HG03469 (cell line): ENCODE measurements at regions not wholly inside any gene's neighbourhood (a gene's known extent, or its start where the extent isn't known, plus 50 kb on each side); places are given as distances from the start of the nearest gene placed in this dataset.
A peak's percentile ranks its signal among the peaks of the same experiment; 100 is the strongest.

Source experiments
- ATAC-seq: cut with Tn5 transposase; IDR thresholded peaks from one replicate; pipeline ENCODE4 v1.9.1; 2021; ENCODE audit warnings: mild to moderate bottlenecking, moderate library complexity, moderate number of reproducible peaks; ENCODE audit not compliant: unreplicated experiment

DNA sequence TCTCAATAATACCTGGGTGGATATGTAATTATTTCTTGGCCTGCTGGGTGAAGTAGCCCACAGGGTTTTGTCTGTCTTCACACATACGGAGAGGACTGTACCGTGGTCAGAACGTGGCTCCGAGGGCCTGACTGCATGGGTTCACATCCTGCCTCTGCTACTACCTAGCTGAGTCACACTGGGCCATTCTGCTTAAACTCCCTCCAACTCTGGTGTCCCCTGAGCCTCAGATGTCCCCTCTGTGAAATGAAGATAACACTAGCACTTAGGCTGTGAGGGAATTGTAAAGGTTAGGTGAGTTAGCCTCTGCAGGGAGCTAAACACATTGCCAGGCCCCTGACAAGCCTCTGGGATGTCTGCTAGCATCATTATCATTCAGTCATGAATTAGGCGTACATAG, 120.1 kb upstream of the NABP1 start:
- ATAC-seq = no peak

- no peak for ATAC-seq
These were observed 118.4 kb upstream of the NABP1 start for GRCh38 chr2:191559569-191559968.

- ATAC-seq = no peak
These were observed 117.4 kb upstream of the NABP1 start for GRCh38 chr2:191560411-191560980.

- no peak for ATAC-seq
These were observed 112.8 kb upstream of the NABP1 start for GRCh38 chr2:191565120-191565519.

GRCh38 chr2:191565647-191566198, 112.2 kb upstream of the NABP1 start:
- ATAC-seq = peak; percentile 77

GRCh38 chr2:191566344-191566743, 111.6 kb upstream of the NABP1 start:
- no peak for ATAC-seq

DNA sequence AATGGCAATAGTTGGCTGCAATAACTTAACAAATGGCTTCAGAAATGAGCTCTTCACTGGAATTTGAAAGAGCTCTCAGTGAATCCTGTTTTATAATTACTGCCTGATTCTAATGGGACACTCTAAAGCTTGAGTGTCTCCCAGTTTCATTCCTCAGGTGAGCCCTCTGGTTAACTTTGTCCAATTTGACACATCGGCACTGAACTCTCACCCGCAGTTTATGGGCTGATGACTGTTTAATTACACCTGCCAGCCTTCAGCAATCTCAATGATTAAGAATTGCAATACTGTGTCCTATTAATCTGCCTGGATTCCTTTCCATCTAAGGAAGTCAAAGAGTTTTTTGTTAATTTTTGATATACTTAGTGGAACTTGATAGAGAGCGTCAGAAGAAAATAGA, 110.7 kb upstream of the NABP1 start:
- no peak for ATAC-seq

DNA sequence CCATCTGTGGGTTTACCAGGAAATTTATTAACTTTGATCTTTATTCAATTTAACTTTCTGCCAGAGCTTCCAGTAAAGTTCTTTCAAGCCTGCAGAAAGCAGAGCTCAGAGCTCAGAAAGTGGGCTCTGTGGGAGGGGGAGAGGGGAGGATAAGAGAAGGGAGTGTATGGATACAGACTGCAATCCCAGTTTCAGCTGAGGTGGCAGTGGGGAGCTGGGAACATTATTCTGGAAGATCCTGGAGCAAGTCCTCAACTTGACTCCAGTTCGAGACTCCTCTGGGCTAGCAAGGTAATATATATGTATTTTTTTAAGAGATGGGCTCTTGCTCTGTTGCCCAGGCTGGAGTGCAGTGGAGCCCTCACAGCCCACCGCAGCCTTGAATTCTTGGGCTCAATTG, 108.9 kb upstream of the NABP1 start:
- ATAC-seq = no peak

GRCh38 chr2:191571163-191571769, 106.7 kb upstream of the NABP1 start:
- ATAC-seq = no peak

- no peak for ATAC-seq
These were observed 105.6 kb upstream of the NABP1 start for GRCh38 chr2:191572319-191572718.

- no peak for ATAC-seq
These were observed 104.7 kb upstream of the NABP1 start for GRCh38 chr2:191573216-191573615.

GRCh38 chr2:191574232-191574631, 103.7 kb upstream of the NABP1 start:
- no peak for ATAC-seq

DNA sequence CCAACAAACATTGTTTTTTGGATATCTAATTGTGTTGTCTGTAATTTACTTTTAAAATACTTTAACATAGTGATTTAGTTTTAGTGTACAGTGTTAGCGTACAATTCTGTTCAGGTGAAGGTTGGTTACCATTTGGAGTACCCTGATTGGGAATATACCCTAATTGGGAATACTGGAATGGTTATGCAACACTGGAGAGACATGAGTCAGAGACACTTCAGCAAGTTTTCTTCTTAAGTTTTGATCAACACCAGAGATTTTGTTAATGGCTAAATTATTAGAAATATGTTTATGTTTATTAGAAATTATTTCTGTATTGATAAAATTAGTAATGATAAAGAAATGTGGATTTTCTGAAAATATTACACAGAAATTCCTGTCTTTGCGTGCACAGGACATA, 100.3 kb upstream of the NABP1 start:
- ATAC-seq = no peak

DNA sequence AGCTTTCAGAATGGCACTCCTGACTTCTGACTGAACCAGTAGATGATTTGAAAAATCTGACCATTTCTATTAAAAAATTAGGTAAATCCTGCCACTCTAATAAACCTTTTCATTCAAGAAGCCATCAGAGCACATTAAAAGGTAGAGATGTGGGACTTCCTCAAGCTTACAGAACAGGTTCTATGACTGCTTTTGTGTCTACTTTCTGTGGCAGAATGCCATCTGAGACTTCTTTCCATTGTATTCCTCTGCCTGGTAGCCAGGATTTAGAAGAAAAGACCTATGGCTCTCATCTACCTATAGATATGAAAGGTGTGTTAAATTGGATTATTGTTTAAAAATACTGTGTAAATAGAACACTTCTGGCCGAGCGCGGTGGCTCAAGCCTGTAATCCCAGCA, 99.9 kb upstream of the NABP1 start:
- no peak for ATAC-seq

GRCh38 chr2:191580581-191580980, 97.4 kb upstream of the NABP1 start:
- no peak for ATAC-seq

- ATAC-seq = no peak
These were observed 96.9 kb upstream of the NABP1 start for GRCh38 chr2:191581003-191581402.

- ATAC-seq = no peak
These were observed 95.6 kb upstream of the NABP1 start for GRCh38 chr2:191582355-191582754.

GRCh38 chr2:191591025-191591424, 86.9 kb upstream of the NABP1 start:
- no peak for ATAC-seq

- ATAC-seq = no peak
These were observed 84.1 kb upstream of the NABP1 start for GRCh38 chr2:191593622-191594385.

DNA sequence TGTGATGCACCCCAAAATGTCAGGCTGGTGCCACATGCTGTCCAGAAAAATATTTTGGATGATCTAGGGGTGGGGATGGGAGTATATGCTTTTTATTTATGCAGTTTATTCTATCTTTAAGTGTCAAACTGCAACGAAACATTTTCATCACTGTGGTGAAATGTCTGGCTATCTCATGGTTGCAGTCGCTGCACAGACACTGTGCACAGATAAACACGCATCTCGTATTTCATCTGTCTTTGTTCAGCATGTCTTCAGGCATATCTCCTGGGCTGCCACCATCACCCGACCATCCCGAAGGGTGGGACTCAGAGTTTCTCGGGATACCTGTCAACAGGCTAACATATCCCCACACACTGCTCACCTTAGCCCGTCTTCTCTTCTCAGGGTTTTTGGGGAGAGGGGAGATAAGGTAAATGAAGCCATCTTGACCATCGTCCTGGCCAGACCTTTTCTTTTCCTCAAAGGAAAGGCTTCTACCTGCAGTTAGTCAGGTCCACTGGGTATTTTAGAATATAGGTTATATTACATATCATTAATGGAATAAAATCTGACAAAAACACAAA, 80.7 kb upstream of the NABP1 start:
- no peak for ATAC-seq

DNA sequence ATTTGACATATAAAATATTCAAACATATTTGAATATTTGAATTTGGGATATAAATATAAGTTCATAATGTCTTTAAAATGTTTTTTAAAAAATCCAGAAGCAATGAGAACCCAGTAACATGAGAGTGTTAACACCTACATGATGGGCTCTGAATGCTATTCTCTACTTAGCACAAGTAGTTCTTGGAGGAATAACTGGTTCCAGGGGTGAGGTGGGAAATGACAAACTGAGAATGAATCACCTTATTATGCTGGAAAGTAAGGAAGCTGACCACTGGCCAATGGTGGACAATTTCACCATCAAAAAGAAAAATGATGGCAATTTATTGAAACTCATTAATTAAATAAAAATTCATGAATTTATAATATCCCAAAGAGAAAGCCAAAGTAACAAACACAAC, 79.6 kb upstream of the NABP1 start:
- ATAC-seq = no peak

DNA sequence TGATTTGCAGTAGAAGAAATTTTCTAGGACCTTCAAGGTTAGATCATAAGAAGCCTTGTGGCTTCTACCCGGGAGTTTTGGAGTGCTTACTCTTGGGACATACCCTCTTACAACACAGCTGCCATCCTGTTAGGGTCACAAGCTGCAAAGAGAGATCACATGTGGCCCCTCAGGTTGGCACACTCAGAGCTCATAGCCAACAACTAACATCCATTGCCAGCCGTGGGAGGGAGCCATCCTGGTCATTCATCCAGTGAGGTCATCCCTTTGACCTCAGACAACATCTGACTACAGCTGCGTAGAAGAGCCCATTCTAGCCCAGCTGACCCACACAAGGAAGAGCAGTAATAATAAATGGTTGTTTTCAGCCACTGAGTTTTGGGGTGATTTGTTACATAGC, 76.9 kb upstream of the NABP1 start:
- ATAC-seq = no peak
